Keratinocyte (primary cell): ENCODE measurements at regions not wholly inside any gene's neighbourhood (a gene's known extent, or its start where the extent isn't known, plus 50 kb on each side); places are given as distances from the start of the nearest gene placed in this dataset.

Experiments
- EZH2 ChIP-seq: IDR thresholded peaks from one replicate; pipeline ENCODE4 v1.6.1; 2012; ENCODE audit warnings: inconsistent platforms, mild to moderate bottlenecking, low read length, moderate library complexity
- TF ChIP-seq, protein P1 (sequence below), 3 experiments: IDR thresholded peaks in 1 of 3; conservative IDR thresholded peaks in 1 of 3; optimal IDR thresholded peaks in 1 of 3; 2 replicates in 2 of 3; 3 replicates in 1 of 3; pipeline versions ENCODE3 to v1.5.1; 2011; ENCODE audit warnings: low read length in 3 of 3, mild to moderate bottlenecking in 3 of 3, moderate library complexity in 2 of 3, control low read depth in 1 of 3, inconsistent platforms in 1 of 3; ENCODE audit not compliant: insufficient read depth in 2 of 3; ENCODE audit errors: extremely low read depth in 1 of 3

GRCh38 chr15:37520882-37521281 is 413.6 kb upstream of the TMCO5A start:
- TF ChIP-seq, protein P1, sequence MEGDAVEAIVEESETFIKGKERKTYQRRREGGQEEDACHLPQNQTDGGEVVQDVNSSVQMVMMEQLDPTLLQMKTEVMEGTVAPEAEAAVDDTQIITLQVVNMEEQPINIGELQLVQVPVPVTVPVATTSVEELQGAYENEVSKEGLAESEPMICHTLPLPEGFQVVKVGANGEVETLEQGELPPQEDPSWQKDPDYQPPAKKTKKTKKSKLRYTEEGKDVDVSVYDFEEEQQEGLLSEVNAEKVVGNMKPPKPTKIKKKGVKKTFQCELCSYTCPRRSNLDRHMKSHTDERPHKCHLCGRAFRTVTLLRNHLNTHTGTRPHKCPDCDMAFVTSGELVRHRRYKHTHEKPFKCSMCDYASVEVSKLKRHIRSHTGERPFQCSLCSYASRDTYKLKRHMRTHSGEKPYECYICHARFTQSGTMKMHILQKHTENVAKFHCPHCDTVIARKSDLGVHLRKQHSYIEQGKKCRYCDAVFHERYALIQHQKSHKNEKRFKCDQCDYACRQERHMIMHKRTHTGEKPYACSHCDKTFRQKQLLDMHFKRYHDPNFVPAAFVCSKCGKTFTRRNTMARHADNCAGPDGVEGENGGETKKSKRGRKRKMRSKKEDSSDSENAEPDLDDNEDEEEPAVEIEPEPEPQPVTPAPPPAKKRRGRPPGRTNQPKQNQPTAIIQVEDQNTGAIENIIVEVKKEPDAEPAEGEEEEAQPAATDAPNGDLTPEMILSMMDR (optimal IDR thresholded peaks at IDR 0.05 in 1 of 3, IDR thresholded peaks at IDR 0.05 in 1 of 3, conservative IDR thresholded peaks at IDR 0.05 in 1 of 3; ENCODE audit: extremely low read depth in 1 of 3, insufficient read depth in 2 of 3, low read length in 3 of 3): no peak
- no peak for TF ChIP-seq EZH2
